HUES48 (cell line): ENCODE measurements at regions not wholly inside any gene's neighbourhood (a gene's known extent, or its start where the extent isn't known, plus 50 kb on each side); places are given as distances from the start of the nearest gene placed in this dataset.

Experiments
- H3K27ac ChIP-seq: one replicate; pipeline ENCODE4 v1.7.0; 2013; ENCODE audit warnings: low read depth, low read length, inconsistent platforms
- H3K27me3 ChIP-seq: 2 replicates; pipeline ENCODE4 v1.6.1; 2013; ENCODE audit warnings: mild to moderate bottlenecking, low read length; ENCODE audit not compliant: control insufficient read depth, insufficient read depth
- H3K36me3 ChIP-seq: 2 replicates; pipeline ENCODE4 v1.6.1; 2013; ENCODE audit warnings: low read length; ENCODE audit not compliant: control insufficient read depth, insufficient read depth
- H3K4me1 ChIP-seq: 2 replicates; pipeline ENCODE4 v1.6.1; 2013; ENCODE audit warnings: mild to moderate bottlenecking, low read length; ENCODE audit not compliant: control insufficient read depth, insufficient read depth
- H3K4me3 ChIP-seq: 2 replicates; pipeline ENCODE4 v1.5.1; 2013; ENCODE audit warnings: mild to moderate bottlenecking, low read depth, low read length
- H3K9ac ChIP-seq: 2 replicates; pipeline ENCODE4 v1.6.1; 2013; ENCODE audit warnings: mild to moderate bottlenecking, low read depth, low read length, moderate library complexity
- H3K9me3 ChIP-seq: 2 replicates; pipeline ENCODE4 v1.6.1; 2013; ENCODE audit warnings: low read length; ENCODE audit not compliant: control insufficient read depth, insufficient read depth

- no peaks in the 10 kb centered on the region for H3K4me1 ChIP-seq
- no peaks in the 10 kb centered on the region for H3K9me3 ChIP-seq
- no peaks in the 10 kb centered on the region for H3K27me3 ChIP-seq
- no peak overlapping the region for H3K4me3 ChIP-seq
- no peak overlapping the region for H3K9ac ChIP-seq
- H3K27ac ChIP-seq, result no peak overlapping the region
- H3K36me3 ChIP-seq, result no peaks in the 10 kb centered on the region
Measured at GRCh38 chr18:54433368-54433767, 75.7 kb downstream of the C18orf54 start.

- H3K9me3 ChIP-seq, result no peaks in the 10 kb centered on the region
- no peaks in the 10 kb centered on the region for H3K36me3 ChIP-seq
- no peaks in the 10 kb centered on the region for H3K4me1 ChIP-seq
- H3K27ac ChIP-seq, result no peak overlapping the region
- H3K4me3 ChIP-seq, result no peak overlapping the region
- H3K27me3 ChIP-seq, result no peaks in the 10 kb centered on the region
- no peak overlapping the region for H3K9ac ChIP-seq
Measured at GRCh38 chr18:54433857-54434256, 76.2 kb downstream of the C18orf54 start.

GRCh38 chr18:54434453-54434852 lies 76.7 kb downstream of the C18orf54 start:
- Histone ChIP-seq H3K36me3 (no peaks in the 10 kb centered on the region), H3K27me3 (no peaks in the 10 kb centered on the region), H3K27ac (no peak overlapping the region), H3K9me3 (no peaks in the 10 kb centered on the region), H3K9ac (no peak overlapping the region), H3K4me1 (no peaks in the 10 kb centered on the region), H3K4me3 (no peak overlapping the region)

- Histone ChIP-seq H3K9me3 (no peaks in the 10 kb centered on the region), H3K4me1 (no peaks in the 10 kb centered on the region), H3K27ac (no peak overlapping the region), H3K4me3 (no peak overlapping the region), H3K9ac (no peak overlapping the region), H3K27me3 (no peaks in the 10 kb centered on the region), H3K36me3 (no peaks in the 10 kb centered on the region)
Measured at GRCh38 chr18:54436501-54436900, 78.8 kb downstream of the C18orf54 start.

GRCh38 chr18:54440292-54440691 lies 82.6 kb downstream of the C18orf54 start:
- Histone ChIP-seq H3K4me3 (no peak overlapping the region), H3K27ac (no peak overlapping the region), H3K4me1 (peaks cover 6% of the 10 kb centered on the region), H3K27me3 (no peaks in the 10 kb centered on the region), H3K9me3 (no peaks in the 10 kb centered on the region), H3K9ac (no peak overlapping the region), H3K36me3 (no peaks in the 10 kb centered on the region)

- no peak overlapping the region; the same call in 1 of the 2 replicates for H3K9ac ChIP-seq
- H3K4me3 ChIP-seq, result no peak overlapping the region
- peaks cover 6% of the 10 kb centered on the region for H3K4me1 ChIP-seq
- no peaks in the 10 kb centered on the region for H3K36me3 ChIP-seq
- peak overlapping the region; percentile 13 for H3K27ac ChIP-seq
- H3K27me3 ChIP-seq, result no peaks in the 10 kb centered on the region
- H3K9me3 ChIP-seq, result no peaks in the 10 kb centered on the region
Measured at GRCh38 chr18:54444319-54444914, 86.7 kb downstream of the C18orf54 start.

GRCh38 chr18:54453996-54454395 lies 96.3 kb downstream of the C18orf54 start:
- H3K9me3 ChIP-seq, result no peaks in the 10 kb centered on the region
- H3K4me3 ChIP-seq, result no peak overlapping the region
- H3K27ac ChIP-seq, result no peak overlapping the region
- H3K27me3 ChIP-seq, result no peaks in the 10 kb centered on the region
- no peak overlapping the region for H3K9ac ChIP-seq
- no peaks in the 10 kb centered on the region for H3K4me1 ChIP-seq
- no peaks in the 10 kb centered on the region for H3K36me3 ChIP-seq

- no peaks in the 10 kb centered on the region for H3K36me3 ChIP-seq
- H3K27ac ChIP-seq, result no peak overlapping the region
- H3K4me3 ChIP-seq, result no peak overlapping the region
- no peaks in the 10 kb centered on the region for H3K9me3 ChIP-seq
- H3K4me1 ChIP-seq, result no peaks in the 10 kb centered on the region
- no peaks in the 10 kb centered on the region for H3K27me3 ChIP-seq
- no peak overlapping the region for H3K9ac ChIP-seq
Measured at GRCh38 chr18:54465502-54465901, 107.8 kb downstream of the C18orf54 start.

- H3K27ac ChIP-seq, result no peak overlapping the region
- no peak overlapping the region for H3K4me3 ChIP-seq
- no peaks in the 10 kb centered on the region for H3K9me3 ChIP-seq
- H3K4me1 ChIP-seq, result peaks cover 3% of the 10 kb centered on the region; the same call in 1 of the 2 replicates
- H3K36me3 ChIP-seq, result no peaks in the 10 kb centered on the region
- H3K9ac ChIP-seq, result no peak overlapping the region
- H3K27me3 ChIP-seq, result no peaks in the 10 kb centered on the region
Measured at GRCh38 chr18:54466248-54467005, 108.7 kb downstream of the C18orf54 start.

GRCh38 chr18:54479365-54479764 lies 111.7 kb upstream of the DYNAP start:
- H3K36me3 ChIP-seq, result no peaks in the 10 kb centered on the region
- no peaks in the 10 kb centered on the region for H3K4me1 ChIP-seq
- no peaks in the 10 kb centered on the region for H3K27me3 ChIP-seq
- no peak overlapping the region for H3K27ac ChIP-seq
- H3K9me3 ChIP-seq, result no peaks in the 10 kb centered on the region
- no peak overlapping the region for H3K4me3 ChIP-seq
- H3K9ac ChIP-seq, result no peak overlapping the region

- Histone ChIP-seq H3K36me3 (no peaks in the 10 kb centered on the region), H3K27me3 (no peaks in the 10 kb centered on the region), H3K9me3 (no peaks in the 10 kb centered on the region), H3K9ac (no peak overlapping the region), H3K27ac (no peak overlapping the region), H3K4me1 (no peaks in the 10 kb centered on the region), H3K4me3 (no peak overlapping the region)
Measured at GRCh38 chr18:54480616-54481015, 110.4 kb upstream of the DYNAP start.
